GM23248 (cell line): ENCODE measurements at regions not wholly inside any gene's neighbourhood (a gene's known extent, or its start where the extent isn't known, plus 50 kb on each side); places are given as distances from the start of the nearest gene placed in this dataset.

Source experiments
- DNase-seq: peaks from one replicate; pipeline ENCODE4 v3.0.0-alpha.2; 2015
- H2AFZ ChIP-seq: fragments of 200-600 bp; sonication (generic); 2 replicates; pipeline ENCODE4 v1.6.1; 2016; ENCODE audit warnings: antibody characterized with exemption
- H3F3A ChIP-seq: fragments of 200-600 bp; sonication (generic); 2 replicates; pipeline ENCODE4 v1.6.1; 2016; ENCODE audit warnings: mild to moderate bottlenecking, antibody characterized with exemption, mixed run types; ENCODE audit not compliant: insufficient read depth
- H3K27ac ChIP-seq: fragments of 200-600 bp; sonication (generic); 2 replicates; pipeline ENCODE4 v1.5.1; 2016; ENCODE audit warnings: mild to moderate bottlenecking
- H3K27me3 ChIP-seq: fragments of 200-600 bp; sonication (generic); replicated peaks from 2 replicates; pipeline ENCODE4 v1.6.1; 2016; ENCODE audit warnings: mild to moderate bottlenecking; ENCODE audit not compliant: insufficient read depth
- H3K36me3 ChIP-seq: fragments of 200-600 bp; sonication (generic); 2 replicates; pipeline ENCODE4 v1.6.1; 2016; ENCODE audit warnings: low read depth, mild to moderate bottlenecking
- H3K4me1 ChIP-seq: fragments of 200-600 bp; sonication (generic); 2 replicates; pipeline ENCODE4 v1.6.1; 2016; ENCODE audit warnings: mild to moderate bottlenecking; ENCODE audit not compliant: insufficient read depth
- H3K4me2 ChIP-seq: fragments of 200-600 bp; sonication (generic); one replicate; pipeline ENCODE4 v1.6.1; 2016; ENCODE audit warnings: mild to moderate bottlenecking; ENCODE audit not compliant: unreplicated experiment
- H3K4me3 ChIP-seq: fragments of 200-600 bp; sonication (generic); 2 replicates; pipeline ENCODE4 v1.5.1; 2016; ENCODE audit warnings: mild to moderate bottlenecking
- H3K79me2 ChIP-seq: fragments of 200-600 bp; sonication (generic); 2 replicates; pipeline ENCODE4 v1.6.1; 2016; ENCODE audit warnings: mild to moderate bottlenecking; ENCODE audit not compliant: insufficient read depth
- H3K9ac ChIP-seq: fragments of 200-600 bp; sonication (generic); 2 replicates; pipeline ENCODE4 v1.6.1; 2016; ENCODE audit warnings: mild to moderate bottlenecking
- H3K9me2 ChIP-seq: fragments of 200-600 bp; sonication (generic); 2 replicates; pipeline ENCODE4 v1.6.1; 2016; ENCODE audit warnings: mixed run types, mild to moderate bottlenecking, moderate library complexity; ENCODE audit not compliant: insufficient read depth
- H3K9me3 ChIP-seq: fragments of 200-600 bp; sonication (generic); one replicate; pipeline ENCODE4 v1.6.1; 2017; ENCODE audit warnings: low read depth
- H4K20me1 ChIP-seq: fragments of 200-600 bp; sonication (generic); 2 replicates; pipeline ENCODE4 v1.6.0; 2016; ENCODE audit not compliant: insufficient read depth
- EZH2 ChIP-seq: fragments of 200-600 bp; sonication (generic); IDR thresholded peaks from 2 replicates; pipeline ENCODE4 v1.6.1; 2018; ENCODE audit warnings: antibody characterized with exemption, mild to moderate bottlenecking; ENCODE audit not compliant: insufficient read depth, poor library complexity, severe bottlenecking
- EZH2phosphoT487 ChIP-seq: fragments of 200-600 bp; sonication (generic); IDR thresholded peaks from 2 replicates; pipeline ENCODE4 v1.6.1; 2018; ENCODE audit warnings: antibody characterized with exemption, moderate library complexity, mild to moderate bottlenecking, low read depth; ENCODE audit not compliant: insufficient read depth
- WGBS, 2 experiments: methylation state at CpG; one replicate each; pipeline ENCODE4 v1.1.6; 2015 to 2017; ENCODE audit warnings: low lambda C conversion rate in 2 of 2, low coverage in 1 of 2; ENCODE audit errors: missing lambda C conversion rate in 2 of 2; 5-methylcytosine and 5-hydroxymethylcytosine counted together
- in situ Hi-C: fragments of 300-500 bp; cut with MboI; formaldehyde crosslinking; loops from 2 replicates; pipeline ENCODE4 v1.15.0; 2020

DNA sequence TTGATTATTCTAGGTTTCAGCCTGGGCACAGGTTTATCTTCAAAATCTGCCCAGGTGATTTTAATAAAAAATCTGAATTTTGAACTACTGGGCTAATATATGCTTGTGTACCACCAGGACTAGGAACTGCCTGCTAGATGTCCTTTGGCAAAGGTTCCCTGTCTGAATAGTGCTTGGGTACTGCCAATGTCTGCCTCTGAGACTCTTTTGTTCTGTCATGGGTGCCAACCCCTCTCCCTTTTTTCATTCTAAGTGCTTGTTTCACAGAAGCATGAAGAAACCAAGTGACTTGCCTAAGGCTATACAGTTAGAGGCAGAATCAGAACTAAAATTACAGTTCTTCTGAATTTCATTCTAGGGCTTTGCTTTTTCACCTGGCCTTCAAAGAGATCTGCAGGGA, 106.3 kb upstream of the CACHD1 start:
- Histone ChIP-seq H3K4me3 (no peak overlapping the region), H3K79me2 (no peaks in the 10 kb centered on the region), H4K20me1 (no peaks in the 10 kb centered on the region), H2AFZ (no peak overlapping the region), H3K27me3 (0 out of 2 replicates have a peak, but pooled peaks cover 3% of the 10 kb centered on the region), H3K4me1 (no peaks in the 10 kb centered on the region), H3F3A (no peaks in the 10 kb centered on the region), H3K9ac (no peak overlapping the region), H3K9me3 (no peaks in the 10 kb centered on the region), H3K27ac (no peak overlapping the region), H3K4me2 (no peak overlapping the region), H3K9me2 (no peaks in the 10 kb centered on the region), H3K36me3 (no peaks in the 10 kb centered on the region)
- no peak for TF ChIP-seq EZH2phosphoT487
- TF ChIP-seq EZH2: no peak
- in situ Hi-C loops: no loop called here
- DNase-seq: no peak

DNA sequence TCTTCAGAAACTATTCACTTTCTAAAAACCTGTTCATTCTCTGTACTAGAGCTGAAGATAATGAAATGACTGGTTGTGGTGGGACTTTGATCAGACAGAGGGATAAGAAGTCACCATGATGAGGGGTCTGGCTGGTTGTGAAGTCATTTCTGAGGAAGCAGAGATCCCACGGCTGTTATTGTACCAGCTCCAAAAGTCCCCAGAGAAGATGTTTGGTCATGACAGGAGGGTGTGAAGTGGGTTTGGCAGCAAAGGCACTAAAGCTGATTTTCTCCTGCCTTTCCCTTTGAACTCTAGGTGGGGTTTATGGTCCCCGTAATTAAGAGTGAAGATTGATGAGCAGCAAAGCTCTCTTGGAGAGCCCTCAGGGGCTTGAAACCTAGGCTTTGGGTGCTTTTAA, 103.1 kb upstream of the CACHD1 start:
- no peaks in the 10 kb centered on the region for H3F3A ChIP-seq
- no peaks in the 10 kb centered on the region for H3K36me3 ChIP-seq
- no peak for DNase-seq
- H3K9me2 ChIP-seq: no peaks in the 10 kb centered on the region
- no peaks in the 10 kb centered on the region for H3K4me1 ChIP-seq
- H3K4me2 ChIP-seq: no peak overlapping the region
- H3K79me2 ChIP-seq: no peaks in the 10 kb centered on the region
- H3K27me3 ChIP-seq: 0 out of 2 replicates have a peak, but pooled peaks cover 3% of the 10 kb centered on the region
- H3K27ac ChIP-seq: no peak overlapping the region
- H3K9ac ChIP-seq: no peak overlapping the region
- WGBS, 2 experiments: 52% methylated on average over 2 of the region's 2 CpGs
- no peaks in the 10 kb centered on the region for H3K9me3 ChIP-seq
- no peaks in the 10 kb centered on the region for H4K20me1 ChIP-seq
- no peak overlapping the region for H3K4me3 ChIP-seq
- no peak for TF ChIP-seq EZH2phosphoT487
- no peak for TF ChIP-seq EZH2
- no peak overlapping the region for H2AFZ ChIP-seq
- in situ Hi-C loops: no loop called here

DNA sequence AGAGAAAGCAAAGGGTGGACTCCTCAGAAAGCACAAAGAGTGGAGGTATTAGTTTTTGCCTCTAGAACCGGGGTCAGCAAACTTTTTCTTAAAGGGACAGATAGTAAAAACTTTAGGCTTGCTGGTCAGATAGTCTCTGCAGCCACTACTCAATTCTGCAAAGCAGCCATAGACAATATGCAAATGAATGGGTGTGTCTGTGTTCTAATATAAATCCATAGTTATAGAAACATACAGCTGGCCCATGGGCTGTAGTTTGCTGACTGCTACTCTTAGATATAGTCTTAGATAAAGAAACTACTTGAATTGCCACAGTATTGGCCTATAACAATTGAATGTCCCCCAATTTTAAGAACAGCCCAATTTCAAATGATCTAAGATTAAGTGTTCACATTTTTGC, 101.6 kb upstream of the CACHD1 start:
- 73 to 78% methylated on average over 1 of the region's 1 CpG for WGBS, 2 experiments
- H3K4me2 ChIP-seq: no peak overlapping the region
- DNase-seq: no peak
- no peak overlapping the region for H3K9ac ChIP-seq
- no peaks in the 10 kb centered on the region for H3K36me3 ChIP-seq
- no peaks in the 10 kb centered on the region for H3K79me2 ChIP-seq
- H2AFZ ChIP-seq: no peak overlapping the region
- no peak overlapping the region for H3K27ac ChIP-seq
- H3K27me3 ChIP-seq: 0 out of 2 replicates have a peak, but pooled peaks cover 3% of the 10 kb centered on the region
- in situ Hi-C loops: no loop called here
- no peak for TF ChIP-seq EZH2phosphoT487
- TF ChIP-seq EZH2: no peak
- H3K9me3 ChIP-seq: no peaks in the 10 kb centered on the region
- no peaks in the 10 kb centered on the region for H3K9me2 ChIP-seq
- H3K4me3 ChIP-seq: no peak overlapping the region
- H3F3A ChIP-seq: no peaks in the 10 kb centered on the region
- H4K20me1 ChIP-seq: no peaks in the 10 kb centered on the region
- no peaks in the 10 kb centered on the region for H3K4me1 ChIP-seq

DNA sequence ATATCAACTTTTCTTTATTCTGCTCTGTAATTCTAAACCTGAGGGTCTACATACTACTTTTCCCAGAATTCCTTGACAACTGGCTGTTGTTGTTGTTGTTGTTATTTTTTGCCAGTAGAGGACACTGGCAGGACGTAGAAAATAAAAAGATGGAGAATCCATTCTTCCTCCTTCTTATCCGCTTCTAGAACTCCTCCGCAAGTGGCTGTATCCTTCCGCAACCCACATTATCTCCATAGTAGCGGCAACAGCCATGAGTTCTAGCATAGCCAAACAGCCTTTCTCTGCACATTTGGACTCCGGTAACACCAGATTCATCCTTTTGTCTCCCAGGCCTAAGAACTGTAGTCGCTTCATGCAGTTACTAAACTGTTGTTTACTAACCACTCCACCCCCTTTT, 91.1 kb upstream of the CACHD1 start:
- DNase-seq: no peak
- Histone ChIP-seq H3K79me2 (no peaks in the 10 kb centered on the region), H3K9me3 (no peaks in the 10 kb centered on the region), H3K4me1 (no peaks in the 10 kb centered on the region), H4K20me1 (no peaks in the 10 kb centered on the region), H3K27me3 (no peaks in the 10 kb centered on the region; the same call in 1 of the 2 replicates), H3K4me2 (no peak overlapping the region), H3K9me2 (no peaks in the 10 kb centered on the region), H2AFZ (no peak overlapping the region), H3K36me3 (no peaks in the 10 kb centered on the region), H3K27ac (no peak overlapping the region), H3F3A (no peaks in the 10 kb centered on the region), H3K9ac (no peak overlapping the region), H3K4me3 (no peak overlapping the region)
- 82 to 84% methylated on average over 7 of the region's 7 CpGs for WGBS, 2 experiments
- no peak for TF ChIP-seq EZH2phosphoT487
- TF ChIP-seq EZH2: no peak
- in situ Hi-C loops: no loop called here
